Activated naive CD4-positive, alpha-beta T cell treated with anti-CD3 and anti-CD28 coated beads for 36 hours (primary cell): ENCODE measurements at regions not wholly inside any gene's neighbourhood (a gene's known extent, or its start where the extent isn't known, plus 50 kb on each side); places are given as distances from the start of the nearest gene placed in this dataset.

Source experiments
- CTCF ChIA-PET: fragments of 350-600 bp; sonication (Branson Sonifier 250); formaldehyde crosslinking; loops from one replicate; lab custom pipeline; 2021; ENCODE audit warnings: antibody characterized with exemption; lab: Charles Lee
- DNase-seq: peaks from one replicate; pipeline ENCODE4 v3.0.0-alpha.2; 2020
- H3K27ac Mint-ChIP-seq: one replicate; pipeline ENCODE4 v1.8.0; 2021; ENCODE audit warnings: mild to moderate bottlenecking, mixed read lengths
- H3K27me3 Mint-ChIP-seq: one replicate; pipeline ENCODE4 v1.8.0; 2021; ENCODE audit warnings: low read depth, mixed read lengths
- H3K36me3 Mint-ChIP-seq: one replicate; pipeline ENCODE4 v1.8.0; 2021; ENCODE audit warnings: low read depth, mixed read lengths
- H3K4me1 Mint-ChIP-seq: one replicate; pipeline ENCODE4 v1.8.0; 2021; ENCODE audit warnings: low read depth, mixed read lengths
- H3K4me3 Mint-ChIP-seq: one replicate; pipeline ENCODE4 v1.8.0; 2021; ENCODE audit warnings: mild to moderate bottlenecking, moderate library complexity, mixed read lengths
- H3K9me3 Mint-ChIP-seq: one replicate; pipeline ENCODE4 v1.8.0; 2021; ENCODE audit warnings: mixed read lengths
- intact Hi-C: fragments of 100-400 bp; cut with micrococcal nuclease; formaldehyde crosslinking; loops from one replicate; pipeline ENCODE4 v1.15.1; 2023

- H3K27ac Mint-ChIP-seq, result no peak overlapping the region
- CTCF ChIA-PET, result no interaction called here
- no peaks in the 10 kb centered on the region for H3K27me3 Mint-ChIP-seq
- no peak for DNase-seq
- intact Hi-C loops, result no loop called here
- no peaks in the 10 kb centered on the region for H3K4me1 Mint-ChIP-seq
- H3K36me3 Mint-ChIP-seq, result no peaks in the 10 kb centered on the region
- peaks cover 7% of the 10 kb centered on the region for H3K9me3 Mint-ChIP-seq
- H3K4me3 Mint-ChIP-seq, result no peak overlapping the region
These were observed 292.4 kb upstream of the PITX2 start for GRCh38 chr4:110915301-110915700.

- Mint-ChIP-seq H3K36me3 (no peaks in the 10 kb centered on the region), H3K4me3 (no peak overlapping the region), H3K27me3 (no peaks in the 10 kb centered on the region), H3K4me1 (no peaks in the 10 kb centered on the region), H3K9me3 (peaks cover 7% of the 10 kb centered on the region), H3K27ac (no peak overlapping the region)
- no peak for DNase-seq
- intact Hi-C loops, result no loop called here
- CTCF ChIA-PET, result no interaction called here
These were observed 293.6 kb upstream of the PITX2 start for GRCh38 chr4:110916505-110916904.

GRCh38 chr4:110917835-110918234 is 295.0 kb upstream of the PITX2 start:
- Mint-ChIP-seq H3K4me3 (no peak overlapping the region), H3K27me3 (no peaks in the 10 kb centered on the region), H3K36me3 (no peaks in the 10 kb centered on the region), H3K4me1 (no peaks in the 10 kb centered on the region), H3K9me3 (peaks cover 7% of the 10 kb centered on the region), H3K27ac (no peak overlapping the region)
- intact Hi-C loops, result no loop called here
- CTCF ChIA-PET, result no interaction called here
- no peak for DNase-seq

GRCh38 chr4:110920990-110921389 is 298.1 kb upstream of the PITX2 start:
- DNase-seq, result no peak
- H3K4me1 Mint-ChIP-seq, result no peaks in the 10 kb centered on the region
- no peaks in the 10 kb centered on the region for H3K27me3 Mint-ChIP-seq
- no peak overlapping the region for H3K4me3 Mint-ChIP-seq
- no peaks in the 10 kb centered on the region for H3K36me3 Mint-ChIP-seq
- intact Hi-C loops, result no loop called here
- H3K9me3 Mint-ChIP-seq, result peaks cover 5% of the 10 kb centered on the region
- CTCF ChIA-PET, result no interaction called here
- H3K27ac Mint-ChIP-seq, result no peak overlapping the region

- no peaks in the 10 kb centered on the region for H3K4me1 Mint-ChIP-seq
- no peak overlapping the region for H3K27ac Mint-ChIP-seq
- no peaks in the 10 kb centered on the region for H3K36me3 Mint-ChIP-seq
- intact Hi-C loops, result no loop called here
- H3K4me3 Mint-ChIP-seq, result no peak overlapping the region
- DNase-seq, result no peak
- CTCF ChIA-PET, result no interaction called here
- peaks cover 1% of the 10 kb centered on the region for H3K9me3 Mint-ChIP-seq
- H3K27me3 Mint-ChIP-seq, result no peaks in the 10 kb centered on the region
These were observed 301.9 kb upstream of the PITX2 start for GRCh38 chr4:110924761-110925160.

GRCh38 chr4:110926841-110927400 is 304.0 kb upstream of the PITX2 start:
- DNase-seq, result no peak
- no peaks in the 10 kb centered on the region for H3K36me3 Mint-ChIP-seq
- H3K9me3 Mint-ChIP-seq, result peaks cover 1% of the 10 kb centered on the region
- no peaks in the 10 kb centered on the region for H3K4me1 Mint-ChIP-seq
- CTCF ChIA-PET, result interaction anchor here (0.5 kb wide), 1 partner anchor 87 kb away, joined by 5 read pairs; no protein-coding TSS in a partner anchor
- H3K27me3 Mint-ChIP-seq, result no peaks in the 10 kb centered on the region
- no peak overlapping the region for H3K4me3 Mint-ChIP-seq
- H3K27ac Mint-ChIP-seq, result no peak overlapping the region
- intact Hi-C loops, result no loop called here

- Mint-ChIP-seq H3K27me3 (no peaks in the 10 kb centered on the region), H3K4me1 (no peaks in the 10 kb centered on the region), H3K9me3 (no peaks in the 10 kb centered on the region), H3K27ac (no peak overlapping the region), H3K4me3 (no peak overlapping the region), H3K36me3 (no peaks in the 10 kb centered on the region)
- no peak for DNase-seq
- CTCF ChIA-PET, result no interaction called here
- intact Hi-C loops, result no loop called here
These were observed 310.5 kb upstream of the PITX2 start for GRCh38 chr4:110933341-110933740.

GRCh38 chr4:110944501-110944900 is 321.6 kb upstream of the PITX2 start:
- Mint-ChIP-seq H3K4me1 (no peaks in the 10 kb centered on the region), H3K9me3 (no peaks in the 10 kb centered on the region), H3K36me3 (no peaks in the 10 kb centered on the region), H3K27ac (no peak overlapping the region), H3K27me3 (no peaks in the 10 kb centered on the region), H3K4me3 (no peak overlapping the region)
- CTCF ChIA-PET, result no interaction called here
- intact Hi-C loops, result no loop called here
- no peak for DNase-seq

GRCh38 chr4:110945600-110945999 is 322.7 kb upstream of the PITX2 start:
- Mint-ChIP-seq H3K4me1 (no peaks in the 10 kb centered on the region), H3K27me3 (no peaks in the 10 kb centered on the region), H3K36me3 (no peaks in the 10 kb centered on the region), H3K4me3 (no peak overlapping the region), H3K9me3 (no peaks in the 10 kb centered on the region), H3K27ac (no peak overlapping the region)
- no peak for DNase-seq
- intact Hi-C loops, result no loop called here
- CTCF ChIA-PET, result no interaction called here

GRCh38 chr4:110949542-110949941 is 326.7 kb upstream of the PITX2 start:
- H3K4me1 Mint-ChIP-seq, result no peaks in the 10 kb centered on the region
- no peaks in the 10 kb centered on the region for H3K9me3 Mint-ChIP-seq
- no peak for DNase-seq
- CTCF ChIA-PET, result no interaction called here
- intact Hi-C loops, result no loop called here
- H3K36me3 Mint-ChIP-seq, result no peaks in the 10 kb centered on the region
- H3K4me3 Mint-ChIP-seq, result no peak overlapping the region
- no peak overlapping the region for H3K27ac Mint-ChIP-seq
- no peaks in the 10 kb centered on the region for H3K27me3 Mint-ChIP-seq

GRCh38 chr4:110950731-110951130 is 327.9 kb upstream of the PITX2 start:
- H3K27ac Mint-ChIP-seq, result no peak overlapping the region
- H3K4me3 Mint-ChIP-seq, result no peak overlapping the region
- H3K27me3 Mint-ChIP-seq, result no peaks in the 10 kb centered on the region
- H3K36me3 Mint-ChIP-seq, result no peaks in the 10 kb centered on the region
- no peaks in the 10 kb centered on the region for H3K4me1 Mint-ChIP-seq
- no peak for DNase-seq
- intact Hi-C loops, result no loop called here
- no peaks in the 10 kb centered on the region for H3K9me3 Mint-ChIP-seq
- CTCF ChIA-PET, result no interaction called here

- intact Hi-C loops, result no loop called here
- H3K4me3 Mint-ChIP-seq, result no peak overlapping the region
- H3K27me3 Mint-ChIP-seq, result no peaks in the 10 kb centered on the region
- no peaks in the 10 kb centered on the region for H3K36me3 Mint-ChIP-seq
- H3K4me1 Mint-ChIP-seq, result no peaks in the 10 kb centered on the region
- no peaks in the 10 kb centered on the region for H3K9me3 Mint-ChIP-seq
- no peak for DNase-seq
- CTCF ChIA-PET, result no interaction called here
- no peak overlapping the region for H3K27ac Mint-ChIP-seq
These were observed 330.3 kb upstream of the PITX2 start for GRCh38 chr4:110953191-110953590.

- Mint-ChIP-seq H3K27me3 (no peaks in the 10 kb centered on the region), H3K4me3 (no peak overlapping the region), H3K9me3 (no peaks in the 10 kb centered on the region), H3K36me3 (no peaks in the 10 kb centered on the region), H3K4me1 (no peaks in the 10 kb centered on the region), H3K27ac (no peak overlapping the region)
- CTCF ChIA-PET, result no interaction called here
- no peak for DNase-seq
- intact Hi-C loops, result no loop called here
These were observed 331.0 kb upstream of the PITX2 start for GRCh38 chr4:110953898-110954297.

- Mint-ChIP-seq H3K9me3 (no peaks in the 10 kb centered on the region), H3K27me3 (no peaks in the 10 kb centered on the region), H3K4me1 (no peaks in the 10 kb centered on the region), H3K36me3 (no peaks in the 10 kb centered on the region), H3K27ac (no peak overlapping the region), H3K4me3 (no peak overlapping the region)
- CTCF ChIA-PET, result no interaction called here
- intact Hi-C loops, result no loop called here
- DNase-seq, result no peak
These were observed 332.9 kb upstream of the PITX2 start for GRCh38 chr4:110955748-110956147.
